Sigmoid colon (tissue), 6 donors: ENCODE measurements at regions not wholly inside any gene's neighbourhood (a gene's known extent, or its start where the extent isn't known, plus 50 kb on each side); places are given as distances from the start of the nearest gene placed in this dataset.

Experiments used
- DNase-seq: peaks from one replicate; pipeline ENCODE4 v3.0.0-alpha.2; 2019
- H3K27ac ChIP-seq, 4 donors: fragments of 200-600 bp; sonication (generic); one replicate each; pipeline ENCODE4 v1.5.1; 2016 to 2019; ENCODE audit warnings: mild to moderate bottlenecking in 1 of 4
- H3K27me3 ChIP-seq, 3 donors: fragments of 200-600 bp; sonication (generic); one replicate each; pipeline ENCODE4 v1.5.1; 2019; ENCODE audit warnings: mild to moderate bottlenecking in 1 of 3
- H3K36me3 ChIP-seq, 4 donors: fragments of 200-600 bp; sonication (generic); one replicate each; pipeline ENCODE4 v1.5.1; 2016 to 2019
- H3K4me1 ChIP-seq, 4 donors: fragments of 200-600 bp; sonication (generic); one replicate each; pipeline ENCODE4 v1.5.1; 2017 to 2019
- H3K4me3 ChIP-seq, 4 donors: fragments of 200-600 bp; sonication (generic); one replicate each; pipeline ENCODE4 v1.5.1; 2017 to 2019; ENCODE audit warnings: mild to moderate bottlenecking in 2 of 4, moderate library complexity in 1 of 4
- H3K9me3 ChIP-seq, 4 donors: fragments of 200-600 bp in 3 of 4; sonication (generic) in 3 of 4; one replicate each; pipeline versions ENCODE4 v1.5.1 to v1.6.1; 2013 to 2019
- CTCF ChIP-seq, 4 experiments: fragments of 450-650 bp in 3 of 4; fragments of 200-600 bp in 1 of 4; IDR thresholded peaks; one replicate each; pipeline ENCODE4 v1.5.1; 2016 to 2019; ENCODE audit warnings: antibody characterized with exemption in 4 of 4, mild to moderate bottlenecking in 3 of 4, moderate library complexity in 2 of 4
- EP300 ChIP-seq, 4 donors: sonication (generic); formaldehyde crosslinking; IDR thresholded peaks; one replicate each; pipeline ENCODE4 v1.6.1; 2017; ENCODE audit warnings: antibody characterized with exemption in 4 of 4
- POLR2A ChIP-seq, 2 donors: fragments of 450-650 bp; IDR thresholded peaks; one replicate each; pipeline ENCODE4 v1.6.1; 2016; ENCODE audit warnings: antibody characterized with exemption in 2 of 2, mild to moderate bottlenecking in 2 of 2, moderate library complexity in 2 of 2
- POLR2AphosphoS5 ChIP-seq, 4 donors: sonication (generic); formaldehyde crosslinking; IDR thresholded peaks; one replicate each; pipeline ENCODE4 v1.6.1; 2017; ENCODE audit warnings: antibody characterized with exemption in 4 of 4
- WGBS, 2 donors: extraction: QIAGEN DNeasy Blood & Tissue Kit; methylation state at CpG; one replicate each; pipeline ENCODE4 v1.1.7; 2013; 5-methylcytosine and 5-hydroxymethylcytosine counted together
- intact Hi-C: fragments of 100-400 bp; cut with DNase I; formaldehyde crosslinking; loops from one replicate; pipeline ENCODE4 v1.15.1; 2023
- donor health status: healthy with polysubstance abuse.
- donor health status: healthy.

GRCh38 chr12:124685689-124686369 is 118.4 kb upstream of the NCOR2 start:
- no peaks in the 10 kb centered on the region for H3K27me3 ChIP-seq
- intact Hi-C loops: loop anchor here (5.0 kb wide), 1 partner anchor 71 kb away; no protein-coding TSS in a partner anchor
- no peaks in the 10 kb centered on the region for H3K9me3 ChIP-seq
- H3K4me1 ChIP-seq: peaks cover 0 to 76% (median 58%) of the 10 kb centered on the region in 4 donors
- peak overlapping the region in 3 of 4 donors; percentile 21 to 37 (median 33) for H3K4me3 ChIP-seq
- H3K27ac ChIP-seq: peak overlapping the region; percentile 87 to 93 (median 88)
- WGBS, 2 donors: 71 to 80% methylated on average over 18 of the region's 18 CpGs
- TF ChIP-seq POLR2A (IDR thresholded peaks at IDR 0.05) (no peak), EP300 (IDR thresholded peaks at IDR 0.05) (peak in 1 of 4 donors; percentile 25), CTCF (IDR thresholded peaks at IDR 0.05) (no peak), POLR2AphosphoS5 (IDR thresholded peaks at IDR 0.05) (no peak)
- no peaks in the 10 kb centered on the region for H3K36me3 ChIP-seq
- no peak for DNase-seq

- Histone ChIP-seq H3K27ac (peak overlapping the region; percentile 87 to 93 (median 88)), H3K36me3 (no peaks in the 10 kb centered on the region), H3K27me3 (no peaks in the 10 kb centered on the region), H3K4me3 (peak overlapping the region; percentile 7 to 37 (median 27)), H3K9me3 (no peaks in the 10 kb centered on the region), H3K4me1 (peaks cover 0 to 81% (median 60%) of the 10 kb centered on the region in 4 donors)
- WGBS, 2 donors: 72 to 75% methylated on average over 18 of the region's 18 CpGs
- no peak for DNase-seq
- intact Hi-C loops: loop anchor here (5.0 kb wide), 2 partner anchors 62 to 72 kb away; no protein-coding TSS in a partner anchor
- TF ChIP-seq POLR2AphosphoS5 (IDR thresholded peaks at IDR 0.05) (peak in 3 of 4 donors; percentile 25 to 49 (median 39)), CTCF (IDR thresholded peaks at IDR 0.05) (no peak)
Measured at GRCh38 chr12:124684971-124685688, 117.7 kb upstream of the NCOR2 start.

GRCh38 chr12:124684496-124684895 is 117.1 kb upstream of the NCOR2 start:
- TF ChIP-seq POLR2A (IDR thresholded peaks at IDR 0.05) (no peak), POLR2AphosphoS5 (IDR thresholded peaks at IDR 0.05) (no peak), CTCF (IDR thresholded peaks at IDR 0.05) (no peak), EP300 (IDR thresholded peaks at IDR 0.05) (no peak)
- no peaks in the 10 kb centered on the region for H3K27me3 ChIP-seq
- WGBS, 2 donors: 56 to 72% methylated on average over 7 of the region's 7 CpGs
- peaks cover 0 to 88% (median 66%) of the 10 kb centered on the region in 4 donors for H3K4me1 ChIP-seq
- H3K27ac ChIP-seq: peak overlapping the region; percentile 87 to 93 (median 88)
- no peaks in the 10 kb centered on the region for H3K9me3 ChIP-seq
- H3K4me3 ChIP-seq: peak overlapping the region; percentile 7 to 37 (median 27)
- intact Hi-C loops: loop anchor here (5.0 kb wide), 1 partner anchor 63 kb away; no protein-coding TSS in a partner anchor
- no peaks in the 10 kb centered on the region for H3K36me3 ChIP-seq
- DNase-seq: no peak

- intact Hi-C loops: loop anchor here (5.0 kb wide), 1 partner anchor 64 kb away; no protein-coding TSS in a partner anchor
- Histone ChIP-seq H3K27ac (peak overlapping the region; percentile 87 to 93 (median 88)), H3K27me3 (no peaks in the 10 kb centered on the region), H3K36me3 (no peaks in the 10 kb centered on the region), H3K4me1 (peaks cover 0 to 95% (median 74%) of the 10 kb centered on the region in 4 donors), H3K4me3 (no peak overlapping the region), H3K9me3 (no peaks in the 10 kb centered on the region)
- no peak for DNase-seq
- TF ChIP-seq POLR2AphosphoS5 (IDR thresholded peaks at IDR 0.05) (no peak), POLR2A (IDR thresholded peaks at IDR 0.05) (no peak), CTCF (IDR thresholded peaks at IDR 0.05) (no peak), EP300 (IDR thresholded peaks at IDR 0.05) (no peak)
- WGBS, 2 donors: 54 to 72% methylated on average over 16 of the region's 16 CpGs
Measured at GRCh38 chr12:124683152-124684124, 116.0 kb upstream of the NCOR2 start.
